ENCODE measurements at regions not wholly inside any gene's neighbourhood (a gene's known extent, or its start where the extent isn't known, plus 50 kb on each side); places are given as distances from the start of the nearest gene placed in this dataset.

GRCh38 chr1:115467196-115467595 is 129.1 kb upstream of the NGF start:
- TF ChIP-seq ZNF341 (tag by site-specific recombination; IDR thresholded peaks at IDR 0.05; ENCODE audit: low read depth) (no peak), ZNF239 (tag by site-specific recombination; IDR thresholded peaks at IDR 0.05) (no peak), ZNF223 (tag by site-specific recombination; IDR thresholded peaks at IDR 0.05) (no peak), ZNF175 (tag by site-specific recombination; IDR thresholded peaks at IDR 0.05) (no peak)
- TF ChIP-seq, protein P1, sequence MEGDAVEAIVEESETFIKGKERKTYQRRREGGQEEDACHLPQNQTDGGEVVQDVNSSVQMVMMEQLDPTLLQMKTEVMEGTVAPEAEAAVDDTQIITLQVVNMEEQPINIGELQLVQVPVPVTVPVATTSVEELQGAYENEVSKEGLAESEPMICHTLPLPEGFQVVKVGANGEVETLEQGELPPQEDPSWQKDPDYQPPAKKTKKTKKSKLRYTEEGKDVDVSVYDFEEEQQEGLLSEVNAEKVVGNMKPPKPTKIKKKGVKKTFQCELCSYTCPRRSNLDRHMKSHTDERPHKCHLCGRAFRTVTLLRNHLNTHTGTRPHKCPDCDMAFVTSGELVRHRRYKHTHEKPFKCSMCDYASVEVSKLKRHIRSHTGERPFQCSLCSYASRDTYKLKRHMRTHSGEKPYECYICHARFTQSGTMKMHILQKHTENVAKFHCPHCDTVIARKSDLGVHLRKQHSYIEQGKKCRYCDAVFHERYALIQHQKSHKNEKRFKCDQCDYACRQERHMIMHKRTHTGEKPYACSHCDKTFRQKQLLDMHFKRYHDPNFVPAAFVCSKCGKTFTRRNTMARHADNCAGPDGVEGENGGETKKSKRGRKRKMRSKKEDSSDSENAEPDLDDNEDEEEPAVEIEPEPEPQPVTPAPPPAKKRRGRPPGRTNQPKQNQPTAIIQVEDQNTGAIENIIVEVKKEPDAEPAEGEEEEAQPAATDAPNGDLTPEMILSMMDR (tag by site-specific recombination; IDR thresholded peaks at IDR 0.05): no peak
